Nephron (organoid): ENCODE measurements at regions not wholly inside any gene's neighbourhood (a gene's known extent, or its start where the extent isn't known, plus 50 kb on each side); places are given as distances from the start of the nearest gene placed in this dataset.

Experiments used
- H3K27ac Mint-ChIP-seq, 3 experiments: 2 replicates each; pipeline ENCODE4 v1.8.0; 2020; ENCODE audit warnings: mixed read lengths in 3 of 3, mild to moderate bottlenecking in 2 of 3, moderate library complexity in 1 of 3
- H3K27me3 Mint-ChIP-seq: 2 replicates; pipeline ENCODE4 v1.8.0; 2021; ENCODE audit warnings: low read depth, mild to moderate bottlenecking, moderate library complexity, mixed read lengths
- H3K36me3 Mint-ChIP-seq: 2 replicates; pipeline ENCODE4 v1.8.0; 2020; ENCODE audit warnings: low read depth, mixed read lengths
- H3K4me1 Mint-ChIP-seq: 2 replicates; pipeline ENCODE4 v1.8.0; 2020; ENCODE audit warnings: mixed read lengths
- H3K4me3 Mint-ChIP-seq, 3 experiments: 2 replicates each; pipeline ENCODE4 v1.8.0; 2020; ENCODE audit warnings: mild to moderate bottlenecking in 3 of 3, mixed read lengths in 3 of 3, moderate library complexity in 2 of 3
- H3K9me3 Mint-ChIP-seq: 2 replicates; pipeline ENCODE4 v1.8.0; 2020; ENCODE audit warnings: mixed read lengths
- TF ChIP-seq, protein P1 (sequence below), 3 experiments: fragments of 200-600 bp; sonication (generic); IDR thresholded peaks; one replicate each; pipeline ENCODE4 v1.5.0; 2021; ENCODE audit warnings: antibody characterized with exemption in 3 of 3; ENCODE audit not compliant: unreplicated experiment in 3 of 3

DNA sequence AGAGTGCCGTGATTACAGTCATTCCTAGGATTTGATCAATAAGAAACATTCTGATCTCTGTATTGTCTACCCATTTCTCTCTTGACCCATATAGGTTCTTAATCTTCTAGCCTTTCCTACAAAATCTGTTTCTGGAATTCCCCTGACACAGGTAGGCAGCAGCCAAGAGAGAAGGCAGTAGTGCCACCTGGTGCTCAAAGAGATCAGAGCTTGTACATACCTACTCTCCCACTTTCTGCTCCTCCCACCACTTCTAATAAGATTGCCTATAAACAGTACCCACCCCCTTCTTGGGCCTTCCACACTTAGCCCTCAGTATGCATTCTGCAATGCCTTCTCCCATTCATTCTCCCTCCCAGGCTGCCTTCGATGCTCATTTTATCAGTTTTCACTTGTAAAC lies 117.4 kb upstream of the RORB start:
- no peak overlapping the region for H3K27ac Mint-ChIP-seq
- TF ChIP-seq, protein P1, sequence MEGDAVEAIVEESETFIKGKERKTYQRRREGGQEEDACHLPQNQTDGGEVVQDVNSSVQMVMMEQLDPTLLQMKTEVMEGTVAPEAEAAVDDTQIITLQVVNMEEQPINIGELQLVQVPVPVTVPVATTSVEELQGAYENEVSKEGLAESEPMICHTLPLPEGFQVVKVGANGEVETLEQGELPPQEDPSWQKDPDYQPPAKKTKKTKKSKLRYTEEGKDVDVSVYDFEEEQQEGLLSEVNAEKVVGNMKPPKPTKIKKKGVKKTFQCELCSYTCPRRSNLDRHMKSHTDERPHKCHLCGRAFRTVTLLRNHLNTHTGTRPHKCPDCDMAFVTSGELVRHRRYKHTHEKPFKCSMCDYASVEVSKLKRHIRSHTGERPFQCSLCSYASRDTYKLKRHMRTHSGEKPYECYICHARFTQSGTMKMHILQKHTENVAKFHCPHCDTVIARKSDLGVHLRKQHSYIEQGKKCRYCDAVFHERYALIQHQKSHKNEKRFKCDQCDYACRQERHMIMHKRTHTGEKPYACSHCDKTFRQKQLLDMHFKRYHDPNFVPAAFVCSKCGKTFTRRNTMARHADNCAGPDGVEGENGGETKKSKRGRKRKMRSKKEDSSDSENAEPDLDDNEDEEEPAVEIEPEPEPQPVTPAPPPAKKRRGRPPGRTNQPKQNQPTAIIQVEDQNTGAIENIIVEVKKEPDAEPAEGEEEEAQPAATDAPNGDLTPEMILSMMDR (IDR thresholded peaks at IDR 0.05; ENCODE audit: unreplicated experiment in 3 of 3) = peak; percentile 30 to 44 (median 32)
- H3K27me3 Mint-ChIP-seq = no peaks in the 10 kb centered on the region
- H3K36me3 Mint-ChIP-seq = no peaks in the 10 kb centered on the region
- H3K4me1 Mint-ChIP-seq = no peaks in the 10 kb centered on the region
- H3K9me3 Mint-ChIP-seq = no peaks in the 10 kb centered on the region
- H3K4me3 Mint-ChIP-seq = no peak overlapping the region

DNA sequence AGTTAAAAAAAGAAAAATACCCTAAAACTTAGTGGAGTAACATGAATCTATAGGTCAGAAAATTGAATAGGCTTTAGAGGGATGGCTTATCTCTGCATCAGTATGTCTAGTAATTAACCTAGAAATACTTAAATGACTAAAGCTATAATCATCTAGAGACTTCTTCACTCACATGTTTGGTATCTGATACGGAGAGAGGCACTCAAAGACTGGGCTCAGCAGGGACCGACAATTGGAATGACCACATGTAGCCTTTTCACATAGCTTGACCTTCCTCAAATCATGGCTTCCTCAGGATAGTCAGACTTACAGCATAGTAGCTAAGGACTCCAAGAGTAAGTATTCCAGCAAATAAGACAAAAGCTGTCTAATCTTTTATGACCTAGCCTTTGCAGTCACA lies 105.3 kb upstream of the RORB start:
- Mint-ChIP-seq H3K4me1 (no peaks in the 10 kb centered on the region), H3K9me3 (no peaks in the 10 kb centered on the region), H3K4me3 (no peak overlapping the region), H3K36me3 (no peaks in the 10 kb centered on the region), H3K27me3 (no peaks in the 10 kb centered on the region), H3K27ac (no peak overlapping the region)
- TF ChIP-seq, protein P1 (IDR thresholded peaks at IDR 0.05; ENCODE audit: unreplicated experiment in 3 of 3) = no peak

DNA sequence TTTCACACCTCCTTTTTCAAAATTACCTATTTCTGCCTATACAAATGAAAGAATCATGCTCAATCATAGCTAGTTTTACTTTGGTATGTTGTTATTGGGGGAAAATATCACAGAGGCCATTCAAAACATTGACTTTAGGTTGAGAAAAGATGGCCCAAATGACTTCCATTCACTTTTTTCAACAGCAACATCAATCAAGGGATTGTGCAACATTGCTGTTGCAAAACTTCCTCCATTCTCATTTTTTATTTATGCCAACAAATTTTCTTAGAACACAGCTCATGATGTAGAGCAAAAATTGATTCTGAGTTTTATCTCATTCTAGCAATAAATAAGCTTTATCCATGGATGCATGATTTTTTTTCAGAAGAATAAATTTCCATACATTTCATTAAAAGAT lies 93.6 kb upstream of the RORB start:
- H3K9me3 Mint-ChIP-seq = peaks cover 11% of the 10 kb centered on the region
- H3K36me3 Mint-ChIP-seq = no peaks in the 10 kb centered on the region
- H3K27ac Mint-ChIP-seq = no peak overlapping the region
- no peak overlapping the region for H3K4me3 Mint-ChIP-seq
- TF ChIP-seq, protein P1 (IDR thresholded peaks at IDR 0.05; ENCODE audit: unreplicated experiment in 3 of 3) = no peak
- H3K27me3 Mint-ChIP-seq = no peaks in the 10 kb centered on the region
- no peaks in the 10 kb centered on the region for H3K4me1 Mint-ChIP-seq

DNA sequence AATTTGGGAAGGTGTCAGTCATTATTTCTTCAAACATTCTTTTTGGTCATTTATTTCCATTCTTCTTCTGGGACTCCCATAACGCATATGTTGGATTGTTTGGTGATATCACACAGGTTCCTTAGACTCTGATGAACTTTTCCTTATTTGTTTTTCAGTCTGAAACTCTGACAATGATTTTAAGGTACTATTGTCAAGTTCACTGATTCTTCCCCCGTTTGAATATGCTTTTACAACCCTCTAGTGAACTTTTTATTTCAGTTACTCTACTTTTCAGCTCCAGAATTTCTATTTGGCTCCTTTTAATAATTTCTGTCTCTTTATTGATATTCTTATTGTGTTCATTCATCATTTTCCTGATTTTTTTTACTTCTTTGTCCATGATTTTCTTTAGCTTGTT lies 92.5 kb upstream of the RORB start:
- H3K4me3 Mint-ChIP-seq = no peak overlapping the region
- no peak overlapping the region for H3K27ac Mint-ChIP-seq

DNA sequence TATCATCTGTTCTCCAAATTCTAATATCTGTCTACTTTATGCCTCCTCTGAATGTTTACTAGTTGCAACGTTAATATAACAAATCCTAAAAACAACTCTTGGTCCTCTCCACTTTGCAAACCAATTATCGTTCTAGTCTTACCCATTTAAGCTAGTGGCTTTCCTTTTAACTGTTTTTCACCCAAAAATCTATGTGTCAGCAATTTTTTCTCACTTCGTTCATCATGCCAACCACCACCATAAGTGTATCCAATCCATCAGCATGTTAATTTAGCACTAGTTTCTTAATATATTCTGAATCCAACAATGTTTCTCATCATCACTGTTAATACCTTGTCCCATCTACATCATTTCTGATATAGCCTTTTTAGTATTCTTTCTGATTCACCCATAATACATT lies 90.0 kb upstream of the RORB start:
- H3K27ac Mint-ChIP-seq = no peak overlapping the region
- H3K27me3 Mint-ChIP-seq = no peaks in the 10 kb centered on the region
- H3K36me3 Mint-ChIP-seq = no peaks in the 10 kb centered on the region
- TF ChIP-seq, protein P1 (IDR thresholded peaks at IDR 0.05; ENCODE audit: unreplicated experiment in 3 of 3) = no peak
- no peaks in the 10 kb centered on the region for H3K4me1 Mint-ChIP-seq
- H3K4me3 Mint-ChIP-seq = no peak overlapping the region
- H3K9me3 Mint-ChIP-seq = peaks cover 11% of the 10 kb centered on the region

More for the DNA sequence above, 92.5 kb upstream of the RORB start:
- no peaks in the 10 kb centered on the region for H3K4me1 Mint-ChIP-seq
- H3K27me3 Mint-ChIP-seq = no peaks in the 10 kb centered on the region
- no peaks in the 10 kb centered on the region for H3K36me3 Mint-ChIP-seq
- H3K9me3 Mint-ChIP-seq = peaks cover 11% of the 10 kb centered on the region
- TF ChIP-seq, protein P1 (IDR thresholded peaks at IDR 0.05; ENCODE audit: unreplicated experiment in 3 of 3) = no peak

DNA sequence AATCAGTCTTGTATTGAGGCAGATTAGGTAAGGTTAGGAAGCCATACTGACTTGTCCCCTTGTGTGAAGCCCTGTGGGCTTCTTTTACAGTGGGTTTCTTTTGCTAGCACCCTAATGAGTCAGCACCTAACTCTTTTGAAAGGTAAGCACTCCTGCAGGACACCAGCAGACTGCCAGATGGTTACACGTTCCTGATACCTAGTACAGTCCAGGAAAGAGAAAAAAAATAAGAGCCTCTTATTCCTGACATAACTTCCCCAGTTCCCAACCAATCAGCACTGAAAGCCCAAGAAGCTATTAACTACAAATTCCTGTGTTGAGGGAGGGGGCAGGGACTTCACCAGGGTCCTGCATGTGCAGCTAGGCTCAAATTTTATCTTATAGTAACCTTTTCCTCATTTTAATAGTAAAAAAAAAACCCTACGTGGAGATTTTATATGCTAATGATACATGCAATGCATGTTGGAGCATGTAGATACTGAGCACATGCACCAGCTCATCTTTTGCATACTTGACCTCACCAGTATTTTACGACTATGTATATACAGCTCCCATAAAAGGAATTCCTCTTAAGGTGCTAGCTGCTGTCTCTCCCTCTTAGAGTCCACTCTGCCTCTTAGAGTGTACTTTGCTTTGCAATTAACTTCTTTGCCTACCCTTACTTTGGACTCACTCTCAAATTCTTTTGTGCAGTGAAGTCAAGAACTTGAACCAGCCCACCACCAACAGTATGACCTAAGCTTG lies 84.7 kb upstream of the RORB start:
- Mint-ChIP-seq H3K4me1 (no peaks in the 10 kb centered on the region), H3K9me3 (no peaks in the 10 kb centered on the region), H3K27me3 (no peaks in the 10 kb centered on the region), H3K27ac (peak overlapping the region in 1 of 3 experiments; percentile 80), H3K4me3 (no peak overlapping the region), H3K36me3 (no peaks in the 10 kb centered on the region)
- TF ChIP-seq, protein P1 (IDR thresholded peaks at IDR 0.05; ENCODE audit: unreplicated experiment in 3 of 3) = no peak
